ENCODE measurements at regions not wholly inside any gene's neighbourhood (a gene's known extent, or its start where the extent isn't known, plus 50 kb on each side); places are given as distances from the start of the nearest gene placed in this dataset.

DNA sequence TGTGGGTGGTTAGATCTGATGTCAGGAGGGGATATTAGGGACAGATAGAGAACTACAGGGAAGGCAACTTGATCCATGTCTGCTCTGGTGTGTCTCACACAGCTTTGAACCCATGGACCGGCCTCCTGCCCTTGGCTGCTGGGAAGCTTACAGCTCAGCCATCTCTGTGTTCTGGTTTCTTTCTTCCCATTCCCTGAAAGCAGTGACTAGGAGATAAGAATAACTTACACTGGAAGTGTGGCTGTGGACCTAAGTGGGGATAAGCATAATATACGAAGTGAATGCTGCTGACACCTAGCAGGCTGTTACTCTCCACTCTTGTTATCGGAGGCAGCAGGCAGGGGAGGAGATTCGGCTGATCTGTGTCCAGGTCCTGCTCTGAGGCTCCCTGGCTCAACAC is 282.3 kb upstream of the TUT7 start:
- Histone ChIP-seq H3K4me1 (ENCODE audit: insufficient read depth, low read length) (no peaks in the 10 kb centered on the region), H3K79me2 (ENCODE audit: low read length) (no peaks in the 10 kb centered on the region), H2AFZ (ENCODE audit: low read length) (no peak overlapping the region), H3K27me3 (ENCODE audit: low read length) (peaks cover 7% of the 10 kb centered on the region; the same call in 1 of the 2 replicates), H3K36me3 (ENCODE audit: low read depth, low read length) (no peaks in the 10 kb centered on the region), H3K9me2 (replicated peaks; ENCODE audit: low read length) (no peaks in the 10 kb centered on the region), H4K20me1 (ENCODE audit: low read length) (no peaks in the 10 kb centered on the region), H3K9ac (ENCODE audit: low read length) (no peak overlapping the region), H3K9me3 (ENCODE audit: low read length) (no peaks in the 10 kb centered on the region), H3K27ac (ENCODE audit: low read length) (no peak overlapping the region), H3K4me3 (ENCODE audit: low read length) (no peak overlapping the region), H3F3A (ENCODE audit: low read length, unreplicated experiment) (no peaks in the 10 kb centered on the region), H3K4me2 (ENCODE audit: low read length) (no peak overlapping the region)
- DNase-seq (no peak), ATAC-seq (no peak)
- POLR2A ChIA-PET (ENCODE audit: unreplicated experiment): no interaction called here
- TF ChIP-seq EZH2 (IDR thresholded peaks at IDR 0.05; ENCODE audit: low read length, unreplicated experiment) (no peak), EZH2phosphoT487 (IDR thresholded peaks at IDR 0.05; ENCODE audit: borderline replicate concordance, low read length) (no peak), CTCF (conservative IDR thresholded peaks at IDR 0.05; ENCODE audit: low read depth, low read length) (no peak)
- no TSS peak for BruUV-seq (replicated peaks)
- intact Hi-C loops (cut with micrococcal nuclease): no loop called here
- CTCF ChIA-PET: no interaction called here

DNA sequence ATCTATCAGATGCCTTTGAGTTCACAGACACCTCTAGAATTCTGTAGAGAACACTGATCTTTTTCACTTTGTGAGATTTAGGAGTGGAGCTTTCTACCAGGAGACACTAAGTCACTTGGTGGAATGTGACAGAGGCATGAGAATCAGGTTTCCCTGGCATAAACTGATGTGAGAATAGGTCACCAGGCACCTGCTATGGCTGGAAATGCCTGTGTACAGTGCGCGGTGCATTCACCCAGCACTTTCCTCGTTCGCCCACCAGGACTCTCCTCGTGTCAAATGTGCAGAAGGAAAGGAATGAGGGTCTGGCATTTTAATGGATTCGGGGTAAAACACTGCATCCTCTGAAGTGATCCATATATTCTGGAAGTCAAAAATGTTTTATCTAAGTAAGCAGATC is 281.8 kb upstream of the TUT7 start:
- Histone ChIP-seq H3K27ac (ENCODE audit: low read length) (no peak overlapping the region), H3K4me3 (ENCODE audit: low read length) (no peak overlapping the region), H3K79me2 (ENCODE audit: low read length) (no peaks in the 10 kb centered on the region), H3K9me2 (replicated peaks; ENCODE audit: low read length) (no peaks in the 10 kb centered on the region), H3K4me2 (ENCODE audit: low read length) (no peak overlapping the region), H3K27me3 (ENCODE audit: low read length) (peaks cover 7% of the 10 kb centered on the region; the same call in 1 of the 2 replicates), H4K20me1 (ENCODE audit: low read length) (no peaks in the 10 kb centered on the region), H3K9ac (ENCODE audit: low read length) (no peak overlapping the region), H2AFZ (ENCODE audit: low read length) (no peak overlapping the region), H3F3A (ENCODE audit: low read length, unreplicated experiment) (no peaks in the 10 kb centered on the region), H3K4me1 (ENCODE audit: insufficient read depth, low read length) (no peaks in the 10 kb centered on the region), H3K9me3 (ENCODE audit: low read length) (no peaks in the 10 kb centered on the region), H3K36me3 (ENCODE audit: low read depth, low read length) (no peaks in the 10 kb centered on the region)
- intact Hi-C loops (cut with micrococcal nuclease): no loop called here
- no peak for TF ChIP-seq EZH2 (IDR thresholded peaks at IDR 0.05; ENCODE audit: low read length, unreplicated experiment)
- no peak for TF ChIP-seq EZH2phosphoT487 (IDR thresholded peaks at IDR 0.05; ENCODE audit: borderline replicate concordance, low read length)
- no peak for TF ChIP-seq CTCF (conservative IDR thresholded peaks at IDR 0.05; ENCODE audit: low read depth, low read length)
- no TSS peak for BruUV-seq (replicated peaks)
- no peak for ATAC-seq
- ChIA-PET POLR2A (ENCODE audit: unreplicated experiment) (no interaction called here), CTCF (no interaction called here)
- no peak for DNase-seq

GRCh38 chr9:86634501-86634900 is 280.3 kb upstream of the TUT7 start:
- ATAC-seq (no peak), DNase-seq (no peak)
- H3F3A ChIP-seq (ENCODE audit: low read length, unreplicated experiment): no peaks in the 10 kb centered on the region
- H3K4me3 ChIP-seq (ENCODE audit: low read length): no peak overlapping the region
- no peak overlapping the region for H3K9ac ChIP-seq (ENCODE audit: low read length)
- H3K27ac ChIP-seq (ENCODE audit: low read length): no peak overlapping the region
- no peaks in the 10 kb centered on the region for H4K20me1 ChIP-seq (ENCODE audit: low read length)
- H3K36me3 ChIP-seq (ENCODE audit: low read depth, low read length): no peaks in the 10 kb centered on the region
- ChIA-PET POLR2A (ENCODE audit: unreplicated experiment) (no interaction called here), CTCF (no interaction called here)
- TF ChIP-seq CTCF (conservative IDR thresholded peaks at IDR 0.05; ENCODE audit: low read depth, low read length): no peak
- TF ChIP-seq EZH2phosphoT487 (IDR thresholded peaks at IDR 0.05; ENCODE audit: borderline replicate concordance, low read length): no peak
- TF ChIP-seq EZH2 (IDR thresholded peaks at IDR 0.05; ENCODE audit: low read length, unreplicated experiment): no peak
- H3K9me2 ChIP-seq (replicated peaks; ENCODE audit: low read length): no peaks in the 10 kb centered on the region
- H2AFZ ChIP-seq (ENCODE audit: low read length): no peak overlapping the region
- intact Hi-C loops (cut with micrococcal nuclease): no loop called here
- BruUV-seq (replicated peaks): no TSS peak
- H3K79me2 ChIP-seq (ENCODE audit: low read length): no peaks in the 10 kb centered on the region
- H3K4me2 ChIP-seq (ENCODE audit: low read length): no peak overlapping the region
- peaks cover 7% of the 10 kb centered on the region; the same call in 1 of the 2 replicates for H3K27me3 ChIP-seq (ENCODE audit: low read length)
- no peaks in the 10 kb centered on the region for H3K9me3 ChIP-seq (ENCODE audit: low read length)
- H3K4me1 ChIP-seq (ENCODE audit: insufficient read depth, low read length): no peaks in the 10 kb centered on the region

All from PC-3 (cell line).